CD4-positive, alpha-beta T cell (primary cell): ENCODE measurements at regions not wholly inside any gene's neighbourhood (a gene's known extent, or its start where the extent isn't known, plus 50 kb on each side); places are given as distances from the start of the nearest gene placed in this dataset.

Experiments
- ATAC-seq: fragments of 200-7000 bp; cut with Tn5 transposase; one replicate; pipeline ENCODE4 v1.10.0; 2022; ENCODE audit warnings: mild to moderate bottlenecking; ENCODE audit not compliant: poor library complexity
- CTCF ChIA-PET: fragments of 350-600 bp; sonication (Branson Sonifier 250); formaldehyde crosslinking; loops from one replicate; lab custom pipeline; 2021; ENCODE audit warnings: antibody characterized with exemption, inconsistent platforms; lab: Charles Lee
- POLR2A ChIA-PET: fragments of 350-600 bp; sonication (Branson Sonifier 250); formaldehyde crosslinking; loops from one replicate; lab custom pipeline; 2021; ENCODE audit warnings: antibody characterized with exemption, inconsistent platforms; lab: Charles Lee
- DNase-seq, 14 experiments: peaks; one replicate each; pipeline ENCODE4 v3.0.0-alpha.2; 2013 to 2020; ENCODE audit warnings: mixed read lengths in 2 of 14
- H3K27ac ChIP-seq, 2 donors: one replicate each; pipeline versions ENCODE4 v1.5.1 to v1.7.0; 2013; ENCODE audit warnings: low read length in 2 of 2, low read depth in 1 of 2, mild to moderate bottlenecking in 1 of 2
- H3K27me3 ChIP-seq, 2 experiments: 1 replicate in 1 of 2; 2 replicates in 1 of 2; pipeline versions ENCODE4 v1.6.1 to v1.7.0; 2013; ENCODE audit warnings: low read length in 2 of 2, control low read depth in 1 of 2, mild to moderate bottlenecking in 1 of 2, moderate library complexity in 1 of 2; ENCODE audit not compliant: insufficient read depth in 2 of 2, control insufficient read depth in 1 of 2
- H3K36me3 ChIP-seq: one replicate; pipeline ENCODE4 v1.6.1; 2013; ENCODE audit warnings: low read length, control low read depth; ENCODE audit not compliant: insufficient read depth
- H3K4me1 ChIP-seq: one replicate; pipeline ENCODE4 v1.6.1; 2013; ENCODE audit warnings: low read length, control low read depth; ENCODE audit not compliant: insufficient read depth
- H3K4me3 ChIP-seq: one replicate; pipeline ENCODE4 v1.5.1; 2013; ENCODE audit warnings: mild to moderate bottlenecking, low read length, moderate library complexity
- H3K9me3 ChIP-seq, 2 experiments: 1 replicate in 1 of 2; 2 replicates in 1 of 2; pipeline versions ENCODE4 v1.6.1 to v1.7.0; 2013; ENCODE audit warnings: low read length in 2 of 2, mild to moderate bottlenecking in 2 of 2, control low read depth in 1 of 2, moderate library complexity in 1 of 2; ENCODE audit not compliant: control insufficient read depth in 1 of 2, insufficient read depth in 1 of 2
- H3K27ac Mint-ChIP-seq: one replicate; pipeline ENCODE4 v1.8.0; 2020; ENCODE audit warnings: mixed read lengths
- H3K27me3 Mint-ChIP-seq: one replicate; pipeline ENCODE4 v1.8.0; 2021; ENCODE audit warnings: mixed read lengths
- H3K36me3 Mint-ChIP-seq: one replicate; pipeline ENCODE4 v1.8.0; 2021; ENCODE audit warnings: low read depth, mixed read lengths
- H3K4me1 Mint-ChIP-seq: one replicate; pipeline ENCODE4 v1.8.0; 2021; ENCODE audit warnings: low read depth, mixed read lengths
- H3K4me3 Mint-ChIP-seq: one replicate; pipeline ENCODE4 v1.8.0; 2020; ENCODE audit warnings: mild to moderate bottlenecking, mixed read lengths
- H3K9me3 Mint-ChIP-seq: one replicate; pipeline ENCODE4 v1.8.0; 2020; ENCODE audit warnings: mixed read lengths
- intact Hi-C, 2 experiments: fragments of 100-400 bp; cut with DNase I in 1 of 2; cut with micrococcal nuclease in 1 of 2; formaldehyde crosslinking; loops; one replicate each; pipeline versions ENCODE4 v1.15.1 to v1.9.0; 2023 to 2025; cut with DNase I, micrococcal nuclease
- TF ChIP-seq, protein P1 (sequence below): fragments of 200-600 bp; IDR thresholded peaks from one replicate; pipeline ENCODE4 v1.8.0; 2022; ENCODE audit warnings: antibody characterized with exemption, mild to moderate bottlenecking

DNA sequence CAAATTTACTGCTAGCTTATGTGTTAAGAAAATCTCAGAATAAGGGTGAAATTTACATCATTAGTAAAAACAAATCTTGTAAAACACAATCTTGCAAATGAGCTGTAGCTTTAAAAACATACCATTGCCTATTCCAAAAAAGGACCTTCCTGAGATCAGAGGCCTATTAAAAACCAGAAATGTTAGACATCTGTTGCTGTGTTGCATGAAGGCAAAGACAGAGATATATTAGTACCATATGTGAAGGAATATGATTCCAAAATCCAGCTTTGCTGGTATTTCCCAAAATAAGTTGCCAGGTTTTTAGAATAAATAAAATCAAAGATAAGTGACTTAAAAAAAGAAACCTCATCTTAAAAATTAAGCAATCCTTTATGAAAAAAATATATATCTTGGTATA, 504.1 kb upstream of the CDIN1 start:
- intact Hi-C loops: no loop called here
- TF ChIP-seq, protein P1, sequence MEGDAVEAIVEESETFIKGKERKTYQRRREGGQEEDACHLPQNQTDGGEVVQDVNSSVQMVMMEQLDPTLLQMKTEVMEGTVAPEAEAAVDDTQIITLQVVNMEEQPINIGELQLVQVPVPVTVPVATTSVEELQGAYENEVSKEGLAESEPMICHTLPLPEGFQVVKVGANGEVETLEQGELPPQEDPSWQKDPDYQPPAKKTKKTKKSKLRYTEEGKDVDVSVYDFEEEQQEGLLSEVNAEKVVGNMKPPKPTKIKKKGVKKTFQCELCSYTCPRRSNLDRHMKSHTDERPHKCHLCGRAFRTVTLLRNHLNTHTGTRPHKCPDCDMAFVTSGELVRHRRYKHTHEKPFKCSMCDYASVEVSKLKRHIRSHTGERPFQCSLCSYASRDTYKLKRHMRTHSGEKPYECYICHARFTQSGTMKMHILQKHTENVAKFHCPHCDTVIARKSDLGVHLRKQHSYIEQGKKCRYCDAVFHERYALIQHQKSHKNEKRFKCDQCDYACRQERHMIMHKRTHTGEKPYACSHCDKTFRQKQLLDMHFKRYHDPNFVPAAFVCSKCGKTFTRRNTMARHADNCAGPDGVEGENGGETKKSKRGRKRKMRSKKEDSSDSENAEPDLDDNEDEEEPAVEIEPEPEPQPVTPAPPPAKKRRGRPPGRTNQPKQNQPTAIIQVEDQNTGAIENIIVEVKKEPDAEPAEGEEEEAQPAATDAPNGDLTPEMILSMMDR: no peak
- H3K36me3 Mint-ChIP-seq: no peaks in the 10 kb centered on the region
- ChIA-PET CTCF (no interaction called here), POLR2A (no interaction called here)
- Histone ChIP-seq H3K4me1 (no peaks in the 10 kb centered on the region), H3K27ac (no peak overlapping the region), H3K4me3 (no peak overlapping the region), H3K9me3 (peaks cover 0 to under 1% of the 10 kb centered on the region in 2 experiments), H3K27me3 (no peaks in the 10 kb centered on the region), H3K36me3 (no peaks in the 10 kb centered on the region)
- ATAC-seq: no peak
- H3K4me1 Mint-ChIP-seq: no peaks in the 10 kb centered on the region
- DNase-seq: no peak
- peaks cover 12% of the 10 kb centered on the region for H3K9me3 Mint-ChIP-seq
- H3K27me3 Mint-ChIP-seq: no peaks in the 10 kb centered on the region
- H3K27ac Mint-ChIP-seq: no peak overlapping the region
- no peak overlapping the region for H3K4me3 Mint-ChIP-seq

DNA sequence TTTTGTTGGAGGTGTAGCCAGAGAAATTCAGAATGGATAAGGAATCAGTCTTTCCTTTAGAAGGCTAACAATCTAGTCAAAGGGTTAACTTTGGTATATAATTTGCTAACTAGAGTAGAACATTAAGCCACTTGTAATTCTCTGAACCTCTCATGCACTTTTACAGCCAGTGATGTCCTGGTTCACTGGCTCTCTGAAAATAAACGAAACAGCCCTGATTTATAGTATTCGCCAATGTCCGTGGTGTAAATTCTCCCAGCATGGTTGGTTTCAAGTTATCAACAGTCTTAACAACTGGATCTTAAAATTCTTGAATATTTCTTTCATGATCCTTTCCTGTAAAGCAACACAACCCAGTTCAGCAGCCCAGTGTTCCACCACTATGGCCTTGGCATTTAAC, 500.4 kb upstream of the CDIN1 start:
- Histone ChIP-seq H3K4me1 (no peaks in the 10 kb centered on the region), H3K36me3 (no peaks in the 10 kb centered on the region), H3K9me3 (peaks cover 7 to 10% of the 10 kb centered on the region in 2 experiments), H3K27ac (no peak overlapping the region), H3K4me3 (no peak overlapping the region), H3K27me3 (no peaks in the 10 kb centered on the region)
- Mint-ChIP-seq H3K27ac (no peak overlapping the region), H3K4me1 (no peaks in the 10 kb centered on the region), H3K9me3 (peaks cover 11% of the 10 kb centered on the region), H3K36me3 (no peaks in the 10 kb centered on the region), H3K4me3 (no peak overlapping the region), H3K27me3 (no peaks in the 10 kb centered on the region)
- intact Hi-C loops: no loop called here
- ChIA-PET POLR2A (no interaction called here), CTCF (no interaction called here)
- TF ChIP-seq, protein P1: no peak
- no peak for ATAC-seq
- DNase-seq: no peak

DNA sequence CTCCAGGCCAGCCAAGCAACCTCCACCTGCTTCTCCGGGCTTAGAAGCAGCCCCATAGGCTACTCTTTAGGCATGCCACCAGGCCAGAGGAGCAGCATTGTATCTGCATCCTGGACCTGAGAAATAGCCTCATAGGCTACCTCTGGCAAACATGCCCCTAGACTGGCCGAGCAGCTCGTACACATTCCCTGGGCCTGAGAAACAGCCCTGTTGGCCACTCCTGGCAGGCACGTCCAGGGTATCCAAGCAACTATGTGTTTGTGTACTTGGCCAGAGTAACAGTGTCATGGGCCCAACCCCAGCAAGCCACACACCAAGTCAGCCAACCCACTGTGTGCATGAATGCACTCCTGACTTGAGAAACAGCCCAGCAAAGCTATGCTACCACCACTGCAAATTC, 498.7 kb upstream of the CDIN1 start:
- no peaks in the 10 kb centered on the region for H3K36me3 ChIP-seq
- peaks cover 7 to 10% of the 10 kb centered on the region in 2 experiments for H3K9me3 ChIP-seq
- Mint-ChIP-seq H3K4me3 (no peak overlapping the region), H3K36me3 (no peaks in the 10 kb centered on the region), H3K27me3 (no peaks in the 10 kb centered on the region), H3K27ac (no peak overlapping the region), H3K9me3 (peaks cover 12% of the 10 kb centered on the region), H3K4me1 (no peaks in the 10 kb centered on the region)
- intact Hi-C loops: no loop called here
- ATAC-seq (no peak), DNase-seq (no peak)
- H3K4me1 ChIP-seq: no peaks in the 10 kb centered on the region
- H3K27me3 ChIP-seq: no peaks in the 10 kb centered on the region
- no peak overlapping the region for H3K27ac ChIP-seq
- ChIA-PET POLR2A (no interaction called here), CTCF (no interaction called here)
- no peak overlapping the region for H3K4me3 ChIP-seq
- TF ChIP-seq, protein P1: no peak
